H1 (cell line): ENCODE measurements at regions not wholly inside any gene's neighbourhood (a gene's known extent, or its start where the extent isn't known, plus 50 kb on each side); places are given as distances from the start of the nearest gene placed in this dataset.
A peak's percentile ranks its signal among the peaks of the same experiment; 100 is the strongest.

Source experiments
- CTCF ChIA-PET: fragments of 300-600 bp; sonication (Branson Sonifier 250); formaldehyde crosslinking; loops from one replicate; lab custom pipeline; 2021; ENCODE audit not compliant: partially characterized antibody; lab: Charles Lee
- POLR2A ChIA-PET: fragments of 300-600 bp; sonication (Branson Sonifier 250); formaldehyde crosslinking; loops from one replicate; lab custom pipeline; 2021; ENCODE audit warnings: inconsistent platforms; ENCODE audit not compliant: partially characterized antibody; lab: Charles Lee
- DNase-seq, 2 experiments: peaks; one replicate each; pipeline versions ENCODE4 v3.0.0 to v3.0.0-alpha.2; 2010 to 2022; ENCODE audit warnings: low spot score in 2 of 2, low read depth in 1 of 2, mixed read lengths in 1 of 2
- FAIRE-seq: peaks from 2 replicates; lab custom pipeline; 2011; peaks lifted over from hg19 to GRCh38; lab: Jason Lieb, UNC
- H2AFZ ChIP-seq: 2 replicates; pipeline ENCODE4 v1.8.1; 2012; ENCODE audit warnings: low read length, inconsistent platforms
- H2AK5ac ChIP-seq: 2 replicates; pipeline ENCODE4 v1.6.1; 2013; ENCODE audit warnings: low read depth, low read length
- H2BK120ac ChIP-seq: replicated peaks from 2 replicates; pipeline ENCODE3; 2013; ENCODE audit warnings: low read depth, low read length, inconsistent platforms
- H2BK12ac ChIP-seq: 2 replicates; pipeline ENCODE4 v1.6.1; 2013; ENCODE audit warnings: low read depth, low read length
- H2BK15ac ChIP-seq: 2 replicates; pipeline ENCODE4 v1.6.1; 2013; ENCODE audit warnings: low read length
- H2BK20ac ChIP-seq: 2 replicates; pipeline ENCODE4 v1.6.1; 2013; ENCODE audit warnings: low read length
- H2BK5ac ChIP-seq: 2 replicates; pipeline ENCODE4 v1.6.1; 2013; ENCODE audit warnings: low read depth, low read length
- H3K14ac ChIP-seq: 2 replicates; pipeline ENCODE4 v1.6.1; 2013; ENCODE audit warnings: inconsistent platforms; ENCODE audit not compliant: insufficient read length
- H3K18ac ChIP-seq: 2 replicates; pipeline ENCODE4 v1.6.1; 2013; ENCODE audit warnings: low read length; ENCODE audit errors: extremely low read depth
- H3K23ac ChIP-seq: 2 replicates; pipeline ENCODE4 v1.6.1; 2013; ENCODE audit warnings: inconsistent platforms; ENCODE audit not compliant: insufficient read length
- H3K23me2 ChIP-seq: 2 replicates; pipeline ENCODE4 v1.6.1; 2013; ENCODE audit warnings: low read depth, low read length
- H3K27ac ChIP-seq: 2 replicates; pipeline ENCODE4 v1.6.1; 2011; ENCODE audit warnings: low read depth, low read length, inconsistent platforms
- H3K27me3 ChIP-seq, 4 experiments: replicated peaks in 1 of 4; 1 replicate in 1 of 4; 2 replicates in 3 of 4; pipeline versions ENCODE4 v1.6.1 to v1.8.1; 2011 to 2013; ENCODE audit warnings: low read length in 3 of 4, mild to moderate bottlenecking in 3 of 4, inconsistent platforms in 2 of 4, mixed read lengths in 2 of 4, moderate library complexity in 1 of 4; ENCODE audit not compliant: control insufficient read depth in 3 of 4, insufficient read depth in 3 of 4; ENCODE audit errors: extremely low read depth in 1 of 4
- H3K36me3 ChIP-seq, 4 experiments: 2 replicates each; pipeline versions ENCODE4 v1.6.1 to v1.8.1; 2011 to 2013; ENCODE audit warnings: mild to moderate bottlenecking in 4 of 4, low read length in 3 of 4, moderate library complexity in 2 of 4, control low read depth in 1 of 4, inconsistent platforms in 1 of 4; ENCODE audit not compliant: insufficient read depth in 4 of 4, control insufficient read depth in 2 of 4
- H3K4ac ChIP-seq: replicated peaks from 2 replicates; pipeline ENCODE3; 2013; ENCODE audit warnings: low read length, low read depth, mixed read lengths, inconsistent platforms; ENCODE audit not compliant: insufficient read length
- H3K4me1 ChIP-seq, 4 experiments: replicated peaks in 1 of 4; 1 replicate in 1 of 4; 2 replicates in 3 of 4; pipeline versions ENCODE4 v1.6.1 to v1.8.1; 2011 to 2013; ENCODE audit warnings: low read length in 3 of 4, inconsistent platforms in 2 of 4, mixed read lengths in 1 of 4; ENCODE audit not compliant: insufficient read depth in 4 of 4, control insufficient read depth in 3 of 4
- H3K4me2 ChIP-seq, 2 experiments: 2 replicates each; pipeline versions ENCODE4 v1.6.1 to v1.8.1; 2011 to 2013; ENCODE audit warnings: low read depth in 2 of 2, low read length in 2 of 2, control low read depth in 1 of 2, inconsistent platforms in 1 of 2, mild to moderate bottlenecking in 1 of 2; ENCODE audit not compliant: insufficient read depth in 1 of 2
- H3K4me3 ChIP-seq, 4 experiments: fragments of 200-600, 300-600 bp in 1 of 4; sonication (generic), shearing (Covaris generic), sonication (Bioruptor Twin) in 1 of 4; 2 replicates each; pipeline versions ENCODE4 v1.5.1 to v1.8.1; 2011 to 2016; ENCODE audit warnings: low read length in 4 of 4, low read depth in 3 of 4, control low read depth in 2 of 4, inconsistent platforms in 2 of 4, mild to moderate bottlenecking in 2 of 4, mixed read lengths in 1 of 4, moderate library complexity in 1 of 4; ENCODE audit not compliant: insufficient read depth in 2 of 4; ENCODE audit errors: extremely low read depth in 1 of 4
- H3K56ac ChIP-seq: replicated peaks from 2 replicates; pipeline ENCODE3; 2013; ENCODE audit warnings: low read depth, mild to moderate bottlenecking, mixed read lengths, low read length, inconsistent platforms; ENCODE audit not compliant: insufficient read length
- H3K79me1 ChIP-seq: 2 replicates; pipeline ENCODE4 v1.6.1; 2013; ENCODE audit warnings: low read depth, low read length, control low read depth
- H3K79me2 ChIP-seq, 2 experiments: 2 replicates each; pipeline versions ENCODE4 v1.6.1 to v1.8.1; 2012 to 2013; ENCODE audit warnings: low read length in 2 of 2, mild to moderate bottlenecking in 2 of 2, inconsistent platforms in 1 of 2; ENCODE audit not compliant: insufficient read depth in 2 of 2, control insufficient read depth in 1 of 2
- H3K9ac ChIP-seq, 4 experiments: replicated peaks in 1 of 4; 1 replicate in 1 of 4; 2 replicates in 3 of 4; pipeline versions ENCODE4 v1.6.1 to v1.8.1; 2011 to 2013; ENCODE audit warnings: low read depth in 3 of 4, low read length in 3 of 4, control low read depth in 2 of 4, mild to moderate bottlenecking in 2 of 4, moderate library complexity in 2 of 4, inconsistent platforms in 1 of 4; ENCODE audit errors: extremely low read depth in 1 of 4
- H3K9me3 ChIP-seq, 2 experiments: 2 replicates each; pipeline versions ENCODE4 v1.6.1 to v1.8.1; 2012 to 2013; ENCODE audit warnings: mild to moderate bottlenecking in 2 of 2, moderate library complexity in 2 of 2, control low read depth in 1 of 2, inconsistent platforms in 1 of 2, low read depth in 1 of 2, low read length in 1 of 2, mixed read lengths in 1 of 2; ENCODE audit not compliant: insufficient read depth in 2 of 2
- H4K20me1 ChIP-seq, 2 experiments: replicated peaks in 1 of 2; 2 replicates each; pipeline versions ENCODE3 to v1.8.1; 2011 to 2013; ENCODE audit warnings: inconsistent platforms in 2 of 2, low read length in 2 of 2, mild to moderate bottlenecking in 1 of 2; ENCODE audit not compliant: insufficient read depth in 2 of 2, control insufficient read depth in 1 of 2
- H4K5ac ChIP-seq: 2 replicates; pipeline ENCODE4 v1.6.1; 2013; ENCODE audit warnings: low read length, low read depth, mixed read lengths, inconsistent platforms; ENCODE audit not compliant: insufficient read length
- H4K8ac ChIP-seq: 2 replicates; pipeline ENCODE4 v1.8.0; 2013; ENCODE audit warnings: mild to moderate bottlenecking, moderate library complexity, low read length, inconsistent platforms; ENCODE audit not compliant: insufficient read depth; ENCODE audit errors: extremely low read depth
- H4K91ac ChIP-seq: replicated peaks from 2 replicates; pipeline ENCODE3; 2013; ENCODE audit warnings: low read length, mixed read lengths, inconsistent platforms; ENCODE audit not compliant: insufficient read length
- FOSL1 ChIP-seq: IDR thresholded peaks from 2 replicates; pipeline ENCODE4 v1.6.1; 2011; ENCODE audit warnings: mild to moderate bottlenecking, low read depth, low read length, moderate library complexity; ENCODE audit not compliant: insufficient read depth
- HDAC6 ChIP-seq: IDR thresholded peaks from one replicate; pipeline ENCODE4 v1.7.1; 2012; ENCODE audit warnings: low read depth, mild to moderate bottlenecking, inconsistent platforms, low read length, moderate library complexity
- PHF8 ChIP-seq: fragments of 200-600 bp; sonication (generic); conservative IDR thresholded peaks from 2 replicates; pipeline ENCODE4 v1.7.1; 2012; ENCODE audit warnings: low read depth, mild to moderate bottlenecking, inconsistent platforms, low read length, moderate library complexity
- SAP30 ChIP-seq: fragments of 300-600 bp; sonication (generic); IDR thresholded peaks from 2 replicates; pipeline ENCODE4 v1.7.1; 2012; ENCODE audit warnings: low read length, moderate library complexity, mild to moderate bottlenecking, inconsistent platforms; ENCODE audit not compliant: insufficient read depth, insufficient replicate concordance
- YY1 ChIP-seq: IDR thresholded peaks from 2 replicates; pipeline ENCODE4 v1.6.1; 2011; ENCODE audit warnings: low read depth, mild to moderate bottlenecking, low read length
- ZNF274 ChIP-seq: IDR thresholded peaks from 2 replicates; pipeline ENCODE4 v1.7.0; 2012; ENCODE audit warnings: low read length, borderline replicate concordance; ENCODE audit errors: extremely low read depth
- WGBS, 2 experiments: shearing (Covaris generic) in 1 of 2; methylation state at CpG; one replicate each; pipeline versions ENCODE4 v1.1.6 to v1.1.7; 2013 to 2015; ENCODE audit warnings: low lambda C conversion rate in 2 of 2, mixed read lengths in 2 of 2, inconsistent platforms in 1 of 2, low coverage in 1 of 2, missing lambda C conversion rate in 1 of 2; ENCODE audit not compliant: insufficient replicate concordance in 2 of 2, insufficient coverage in 1 of 2, insufficient read length in 1 of 2; ENCODE audit errors: extremely low coverage in 1 of 2, missing lambda C conversion rate in 1 of 2; 5-methylcytosine and 5-hydroxymethylcytosine counted together

GRCh38 chr1:234771642-234772344 lies 161.8 kb upstream of the IRF2BP2 start:
- Histone ChIP-seq H3K18ac (no peak overlapping the region; the same call in 1 of the 2 replicates), H2BK15ac (no peak overlapping the region), H3K4ac (no peak overlapping the region), H4K91ac (peak overlapping the region; percentile 7), H4K5ac (no peak overlapping the region), H2BK12ac (peak overlapping the region; percentile 64), H4K20me1 (no peaks in the 10 kb centered on the region), H2BK20ac (no peak overlapping the region; the same call in 1 of the 2 replicates), H2BK5ac (no peak overlapping the region), H3K79me2 (no peaks in the 10 kb centered on the region), H3K9me3 (no peaks in the 10 kb centered on the region), H3K23me2 (no peaks in the 10 kb centered on the region), H2AFZ (peak overlapping the region; percentile 89), H4K8ac (no peak overlapping the region), H3K4me3 (no peak overlapping the region), H3K14ac (no peak overlapping the region), H3K36me3 (no peaks in the 10 kb centered on the region), H3K4me2 (0 out of 4 replicates have a peak overlapping the region, but pooled peaks of 1 of the 2 experiments have one; percentile 6), H3K27ac (no peak overlapping the region), H3K27me3 (no peaks in the 10 kb centered on the region; a peak in 1 of 7 replicates), H3K4me1 (peaks cover 1 to 19% (median 12%) of the 10 kb centered on the region in 4 experiments; a peak in 5 of 7 replicates), H3K23ac (no peak overlapping the region), H3K56ac (no peak overlapping the region), H3K9ac (no peak overlapping the region), H2AK5ac (no peak overlapping the region), H2BK120ac (peak overlapping the region; percentile 18), H3K79me1 (no peaks in the 10 kb centered on the region)
- no peak for DNase-seq
- WGBS, 2 experiments, result 82% methylated on average over 10 of the region's 10 CpGs; no CpG with 5 or more reads in 1 of the 2 experiments
- ChIA-PET CTCF (interaction anchor here (0.5 to 1.3 kb wide), 6 partner anchors 10 to 312 kb away, joined by 3 to 4 read pairs (median 4); no protein-coding TSS in a partner anchor), POLR2A (interaction anchor here (0.7 kb wide), 1 partner anchor 333 kb away, joined by 3 read pairs; no protein-coding TSS in a partner anchor)
- no peak for FAIRE-seq
- TF ChIP-seq FOSL1, result no peak
- TF ChIP-seq YY1, result no peak
- TF ChIP-seq ZNF274, result no peak
- TF ChIP-seq SAP30, result no peak
- TF ChIP-seq HDAC6, result no peak
- TF ChIP-seq PHF8, result no peak
